HCT116 (cell line): ENCODE measurements at regions not wholly inside any gene's neighbourhood (a gene's known extent, or its start where the extent isn't known, plus 50 kb on each side); places are given as distances from the start of the nearest gene placed in this dataset.

Experiments
- ATAC-seq: fragments of 200-7000 bp; cut with Tn5 transposase; 2 replicates; pipeline ENCODE4 v1.9.1; 2020; ENCODE audit warnings: mild to moderate bottlenecking, moderate library complexity
- BruUV-seq: library from RNA; stranded (reverse); fragments of 400-500 nt; replicated peaks from 2 replicates; lab custom pipeline; 2021; lab: Mats Ljungman, UMichigan
- CTCF ChIA-PET: fragments of 300-600 bp; sonication (Branson Sonifier 250); formaldehyde crosslinking; loops from one replicate; lab custom pipeline; 2021; ENCODE audit warnings: antibody characterized with exemption; lab: Charles Lee
- POLR2A ChIA-PET: fragments of 300-600, 350-600 bp; sonication (Branson Sonifier 250); formaldehyde crosslinking; loops from one replicate; lab custom pipeline; 2021; ENCODE audit warnings: antibody characterized with exemption; lab: Charles Lee
- RAD21 ChIA-PET, 2 experiments: fragments of 300-600 bp; sonication (Branson Sonifier 250); formaldehyde crosslinking; loops; one replicate each; lab custom pipeline; 2023; ENCODE audit warnings: low total read pairs in 2 of 2; ENCODE audit not compliant: uncharacterized antibody in 2 of 2, unreplicated experiment in 2 of 2, low non-redundant PET in 1 of 2; lab: Charles Lee
- DNase-seq: peaks from one replicate; pipeline ENCODE4 v3.0.0-alpha.2; 2010; ENCODE audit warnings: low read depth, low spot score
- H2AFZ ChIP-seq: fragments of 200-600 bp; shearing (Covaris generic), sonication (generic); 2 replicates; pipeline ENCODE4 v1.6.1; 2017; ENCODE audit warnings: low read depth, mixed run types, mixed read lengths, antibody characterized with exemption, low read length; ENCODE audit not compliant: poor library complexity, severe bottlenecking
- H3K27ac ChIP-seq: 2 replicates; pipeline ENCODE4 v1.5.1; 2012; ENCODE audit warnings: low read depth, low read length
- H3K27me3 ChIP-seq: fragments of 200-600 bp; sonication (generic); 2 replicates; pipeline ENCODE4 v1.6.1; 2016; ENCODE audit warnings: mixed run types, low read length, mixed read lengths; ENCODE audit not compliant: insufficient read depth
- H3K36me3 ChIP-seq, 2 experiments: fragments of 200-500 bp in 1 of 2; fragments of 200-600 bp in 1 of 2; sonication (Bioruptor generic) in 1 of 2; sonication (generic) in 1 of 2; 2 replicates each; pipeline versions ENCODE4 v1.5.1 to v1.6.1; 2014 to 2016; ENCODE audit warnings: low read length in 2 of 2, inconsistent platforms in 1 of 2, mixed read lengths in 1 of 2, mixed run types in 1 of 2; ENCODE audit not compliant: insufficient read depth in 2 of 2, control insufficient read depth in 1 of 2
- H3K4me1 ChIP-seq, 2 experiments: fragments of 200-600 bp in 1 of 2; sonication (generic) in 1 of 2; 2 replicates each; pipeline versions ENCODE4 v1.5.1 to v1.6.1; 2012 to 2017; ENCODE audit warnings: low read length in 2 of 2, inconsistent platforms in 1 of 2, mild to moderate bottlenecking in 1 of 2, mixed read lengths in 1 of 2, mixed run types in 1 of 2, moderate library complexity in 1 of 2; ENCODE audit not compliant: insufficient read depth in 2 of 2, control insufficient read depth in 1 of 2
- H3K4me2 ChIP-seq: fragments of 200-600 bp; sonication (generic); 2 replicates; pipeline ENCODE4 v1.6.1; 2017; ENCODE audit warnings: mixed run types, low read length, mixed read lengths
- H3K4me3 ChIP-seq, 2 experiments: fragments of 200-600 bp in 1 of 2; sonication (generic) in 1 of 2; replicated peaks in 1 of 2; 2 replicates each; pipeline ENCODE4 v1.5.1; 2011 to 2016; ENCODE audit warnings: low read length in 2 of 2, control low read depth in 1 of 2, low read depth in 1 of 2, mild to moderate bottlenecking in 1 of 2, mixed read lengths in 1 of 2, mixed run types in 1 of 2
- H3K79me2 ChIP-seq: fragments of 200-600 bp; sonication (generic); 2 replicates; pipeline ENCODE4 v1.6.1; 2017; ENCODE audit warnings: mild to moderate bottlenecking, mixed run types, low read length, moderate library complexity, mixed read lengths; ENCODE audit not compliant: insufficient read depth
- H3K9ac ChIP-seq: fragments of 200-600 bp; sonication (generic); 2 replicates; pipeline ENCODE4 v1.6.1; 2016; ENCODE audit warnings: low read length, mixed read lengths
- H3K9me2 ChIP-seq: fragments of 200-600 bp; sonication (generic), shearing (Covaris generic); 2 replicates; pipeline ENCODE4 v1.6.1; 2017; ENCODE audit warnings: mixed run types, mild to moderate bottlenecking, moderate library complexity; ENCODE audit not compliant: insufficient read depth
- H3K9me3 ChIP-seq, 2 experiments: fragments of 200-500 bp in 1 of 2; fragments of 200-600 bp in 1 of 2; sonication (Bioruptor generic) in 1 of 2; sonication (generic) in 1 of 2; 2 replicates each; pipeline ENCODE4 v1.6.1; 2014 to 2017; ENCODE audit warnings: low read length in 2 of 2, mixed read lengths in 2 of 2, inconsistent platforms in 1 of 2, low read depth in 1 of 2, mild to moderate bottlenecking in 1 of 2, mixed run types in 1 of 2, moderate library complexity in 1 of 2; ENCODE audit not compliant: control insufficient read depth in 1 of 2, insufficient read depth in 1 of 2
- H4K20me1 ChIP-seq: fragments of 200-600 bp; sonication (generic), shearing (Covaris generic); 2 replicates; pipeline ENCODE4 v1.6.1; 2017; ENCODE audit warnings: mixed run types, mild to moderate bottlenecking, moderate library complexity; ENCODE audit not compliant: insufficient read depth
- CBX3 ChIP-seq: IDR thresholded peaks from 2 replicates; pipeline ENCODE4 v1.6.1; 2012; ENCODE audit warnings: low read depth
- CEBPB ChIP-seq: IDR thresholded peaks from 2 replicates; pipeline ENCODE4 v1.6.1; 2012; ENCODE audit warnings: low read depth
- CTCF ChIP-seq, 3 experiments: fragments of 200-600 bp in 1 of 3; sonication (generic) in 1 of 3; IDR thresholded peaks in 2 of 3; conservative IDR thresholded peaks in 1 of 3; 2 replicates each; pipeline ENCODE4 v1.5.1; 2012 to 2017; ENCODE audit warnings: low read depth in 2 of 3, low read length in 2 of 3, antibody characterized with exemption in 1 of 3, borderline replicate concordance in 1 of 3, control low read depth in 1 of 3, mild to moderate bottlenecking in 1 of 3, mixed read lengths in 1 of 3, mixed run types in 1 of 3, moderate library complexity in 1 of 3; ENCODE audit not compliant: insufficient read depth in 1 of 3
- EGR1 ChIP-seq: IDR thresholded peaks from 2 replicates; pipeline ENCODE4 v1.6.1; 2012; ENCODE audit warnings: low read depth
- ELF1 ChIP-seq: IDR thresholded peaks from 2 replicates; pipeline ENCODE4 v1.6.1; 2012; ENCODE audit warnings: low read depth, borderline replicate concordance
- EZH2 ChIP-seq: fragments of 200-600 bp; sonication (generic); IDR thresholded peaks from 2 replicates; pipeline ENCODE4 v1.6.1; 2017; ENCODE audit warnings: antibody characterized with exemption, mixed run types
- FOSL1 ChIP-seq: IDR thresholded peaks from 2 replicates; pipeline ENCODE4 v1.6.1; 2012; ENCODE audit warnings: low read depth
- JUND ChIP-seq: IDR thresholded peaks from 2 replicates; pipeline ENCODE4 v1.6.1; 2012
- POLR2AphosphoS5 ChIP-seq: IDR thresholded peaks from 2 replicates; pipeline ENCODE4 v1.6.1; 2011; ENCODE audit warnings: mild to moderate bottlenecking, low read depth, low read length, moderate library complexity
- RAD21 ChIP-seq: IDR thresholded peaks from 2 replicates; pipeline ENCODE4 v1.6.1; 2012; ENCODE audit warnings: low read depth, mild to moderate bottlenecking
- SP1 ChIP-seq: IDR thresholded peaks from 2 replicates; pipeline ENCODE4 v1.6.1; 2012; ENCODE audit warnings: low read depth
- TCF7L2 ChIP-seq: IDR thresholded peaks from 2 replicates; pipeline ENCODE4 v1.7.0; 2011; ENCODE audit warnings: borderline replicate concordance, inconsistent platforms; ENCODE audit not compliant: insufficient read depth, insufficient read length; ENCODE audit errors: extremely low read depth
- YY1 ChIP-seq: IDR thresholded peaks from 2 replicates; pipeline ENCODE4 v1.6.1; 2011; ENCODE audit warnings: low read length, low read depth, moderate library complexity, mild to moderate bottlenecking; ENCODE audit not compliant: insufficient replicate concordance; ENCODE audit errors: extremely low read depth
- intact Hi-C: fragments of 100-400 bp; cut with micrococcal nuclease; formaldehyde crosslinking; loops from 2 replicates; pipeline ENCODE4 v1.10.0; 2022

GRCh38 chr10:25768167-25768566 lies 165.9 kb upstream of the MYO3A start:
- Histone ChIP-seq H3K36me3 (no peaks in the 10 kb centered on the region), H3K4me1 (no peaks in the 10 kb centered on the region), H3K9ac (no peak overlapping the region), H3K9me3 (peaks cover 0 to 3% of the 10 kb centered on the region in 2 experiments; a peak in 1 of 4 replicates), H3K27ac (no peak overlapping the region), H3K4me3 (no peak overlapping the region), H2AFZ (no peak overlapping the region), H3K27me3 (peaks cover 12% of the 10 kb centered on the region; the same call in 1 of the 2 replicates), H4K20me1 (no peaks in the 10 kb centered on the region), H3K4me2 (no peak overlapping the region), H3K9me2 (no peaks in the 10 kb centered on the region), H3K79me2 (no peaks in the 10 kb centered on the region)
- ChIA-PET CTCF (no interaction called here), POLR2A (no interaction called here), RAD21 (no interaction called here)
- ATAC-seq (peak; percentile 49), DNase-seq (no peak)
- intact Hi-C loops: no loop called here
- BruUV-seq: no TSS peak
- TF ChIP-seq POLR2AphosphoS5 (no peak), EGR1 (no peak), JUND (no peak), CTCF (IDR thresholded peaks at IDR 0.05 in 2 of 3, conservative IDR thresholded peaks at IDR 0.05 in 1 of 3; ENCODE audit: borderline replicate concordance in 1 of 3, insufficient read depth in 1 of 3, low read depth in 2 of 3, low read length in 2 of 3) (peak in 1 of 3 experiments; percentile 15; a peak in 1 of 6 replicates), CBX3 (no peak), YY1 (no peak)

GRCh38 chr10:25778646-25779045 lies 155.4 kb upstream of the MYO3A start:
- Histone ChIP-seq H3K9me3 (no peaks in the 10 kb centered on the region), H3K4me3 (no peak overlapping the region), H3K4me1 (no peaks in the 10 kb centered on the region), H2AFZ (no peak overlapping the region), H3K27ac (no peak overlapping the region), H3K9ac (no peak overlapping the region), H4K20me1 (no peaks in the 10 kb centered on the region), H3K4me2 (no peak overlapping the region), H3K36me3 (no peaks in the 10 kb centered on the region), H3K27me3 (peaks cover 22% of the 10 kb centered on the region), H3K9me2 (no peaks in the 10 kb centered on the region), H3K79me2 (no peaks in the 10 kb centered on the region)
- ChIA-PET CTCF (no interaction called here), RAD21 (no interaction called here), POLR2A (no interaction called here)
- BruUV-seq: no TSS peak
- intact Hi-C loops: no loop called here
- no peak for DNase-seq
- TF ChIP-seq SP1 (no peak), CTCF (IDR thresholded peaks at IDR 0.05 in 2 of 3, conservative IDR thresholded peaks at IDR 0.05 in 1 of 3; ENCODE audit: borderline replicate concordance in 1 of 3, insufficient read depth in 1 of 3, low read depth in 2 of 3, low read length in 2 of 3) (no peak), TCF7L2 (no peak), ELF1 (no peak), EGR1 (no peak), CEBPB (no peak), RAD21 (no peak), EZH2 (no peak), FOSL1 (no peak), POLR2AphosphoS5 (no peak), JUND (no peak)
- no peak for ATAC-seq
